Left lung (tissue), 4 donors: ENCODE measurements at regions not wholly inside any gene's neighbourhood (a gene's known extent, or its start where the extent isn't known, plus 50 kb on each side); places are given as distances from the start of the nearest gene placed in this dataset.

Experiments used
- ATAC-seq: fragments of 200-7000 bp; cut with Tn5 transposase; one replicate; pipeline ENCODE4 v1.9.1; 2020; ENCODE audit warnings: moderate library complexity
- DNase-seq, 4 donors: peaks; one replicate each; pipeline ENCODE4 v3.0.0-alpha.2; 2013 to 2020
- H3K27ac ChIP-seq, 2 donors: fragments of 200-600 bp; sonication (generic) in 1 of 2; one replicate each; pipeline versions ENCODE4 v1.5.0 to v1.8.0; 2020 to 2021
- H3K27me3 ChIP-seq, 2 donors: fragments of 200-600 bp; sonication (generic) in 1 of 2; one replicate each; pipeline versions ENCODE4 v1.5.0 to v1.8.0; 2020 to 2021
- H3K36me3 ChIP-seq, 2 donors: fragments of 200-600 bp; sonication (generic) in 1 of 2; one replicate each; pipeline versions ENCODE4 v1.5.0 to v1.8.0; 2020 to 2021
- H3K4me1 ChIP-seq, 2 donors: fragments of 200-600 bp; one replicate each; pipeline ENCODE4 v1.8.0; 2021
- H3K4me3 ChIP-seq, 2 donors: fragments of 200-600 bp; sonication (generic) in 1 of 2; one replicate each; pipeline versions ENCODE4 v1.5.0 to v1.8.0; 2020 to 2021; ENCODE audit warnings: mild to moderate bottlenecking in 1 of 2
- H3K9me3 ChIP-seq, 2 donors: fragments of 200-600 bp; sonication (generic) in 1 of 2; one replicate each; pipeline versions ENCODE4 v1.5.0 to v1.8.0; 2020 to 2021
- intact Hi-C, 2 donors: fragments of 100-400 bp; cut with DNase I; formaldehyde crosslinking; loops; one replicate each; pipeline versions ENCODE4 v1.11.2 to v1.14.2; 2022
- TF ChIP-seq, protein P1 (sequence below), 2 donors: fragments of 200-600 bp; sonication (generic) in 1 of 2; IDR thresholded peaks; one replicate each; pipeline versions ENCODE4 v1.5.0 to v1.8.0; 2021; ENCODE audit warnings: antibody characterized with exemption in 2 of 2
- donor health status: DM: no; HTN: yes; CAD: no.
- donor health status: DM: no; HTN: no; CAD: no.

DNA sequence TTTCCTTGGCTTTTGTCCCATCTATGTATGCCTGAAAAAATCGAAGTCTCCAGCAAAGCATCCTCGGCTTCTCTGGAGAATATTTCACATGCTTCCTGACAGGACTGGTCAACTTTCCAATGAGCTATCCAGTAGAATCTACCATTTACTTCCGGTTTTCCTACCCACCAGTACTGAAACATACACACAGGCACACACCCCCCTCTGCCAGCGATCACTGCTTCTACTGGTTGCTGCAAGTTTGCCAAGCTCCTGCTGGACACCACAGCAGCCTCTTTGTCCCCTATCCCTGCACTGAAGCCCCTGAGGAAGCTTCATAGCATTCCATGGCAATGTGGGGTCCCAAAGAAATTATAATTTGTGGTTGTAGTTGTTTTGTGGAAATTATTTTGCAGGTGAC, 536.8 kb downstream of the MATN1 start:
- ATAC-seq = no peak
- Histone ChIP-seq H3K27me3 (peaks cover 0 to 20% of the 10 kb centered on the region in 2 donors), H3K36me3 (no peaks in the 10 kb centered on the region), H3K27ac (no peak overlapping the region), H3K4me3 (no peak overlapping the region), H3K4me1 (peaks cover 8 to 10% of the 10 kb centered on the region in 2 donors), H3K9me3 (no peaks in the 10 kb centered on the region)
- intact Hi-C loops = no loop called here
- TF ChIP-seq, protein P1, sequence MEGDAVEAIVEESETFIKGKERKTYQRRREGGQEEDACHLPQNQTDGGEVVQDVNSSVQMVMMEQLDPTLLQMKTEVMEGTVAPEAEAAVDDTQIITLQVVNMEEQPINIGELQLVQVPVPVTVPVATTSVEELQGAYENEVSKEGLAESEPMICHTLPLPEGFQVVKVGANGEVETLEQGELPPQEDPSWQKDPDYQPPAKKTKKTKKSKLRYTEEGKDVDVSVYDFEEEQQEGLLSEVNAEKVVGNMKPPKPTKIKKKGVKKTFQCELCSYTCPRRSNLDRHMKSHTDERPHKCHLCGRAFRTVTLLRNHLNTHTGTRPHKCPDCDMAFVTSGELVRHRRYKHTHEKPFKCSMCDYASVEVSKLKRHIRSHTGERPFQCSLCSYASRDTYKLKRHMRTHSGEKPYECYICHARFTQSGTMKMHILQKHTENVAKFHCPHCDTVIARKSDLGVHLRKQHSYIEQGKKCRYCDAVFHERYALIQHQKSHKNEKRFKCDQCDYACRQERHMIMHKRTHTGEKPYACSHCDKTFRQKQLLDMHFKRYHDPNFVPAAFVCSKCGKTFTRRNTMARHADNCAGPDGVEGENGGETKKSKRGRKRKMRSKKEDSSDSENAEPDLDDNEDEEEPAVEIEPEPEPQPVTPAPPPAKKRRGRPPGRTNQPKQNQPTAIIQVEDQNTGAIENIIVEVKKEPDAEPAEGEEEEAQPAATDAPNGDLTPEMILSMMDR (IDR thresholded peaks at IDR 0.05) = no peak
- no peak for DNase-seq

DNA sequence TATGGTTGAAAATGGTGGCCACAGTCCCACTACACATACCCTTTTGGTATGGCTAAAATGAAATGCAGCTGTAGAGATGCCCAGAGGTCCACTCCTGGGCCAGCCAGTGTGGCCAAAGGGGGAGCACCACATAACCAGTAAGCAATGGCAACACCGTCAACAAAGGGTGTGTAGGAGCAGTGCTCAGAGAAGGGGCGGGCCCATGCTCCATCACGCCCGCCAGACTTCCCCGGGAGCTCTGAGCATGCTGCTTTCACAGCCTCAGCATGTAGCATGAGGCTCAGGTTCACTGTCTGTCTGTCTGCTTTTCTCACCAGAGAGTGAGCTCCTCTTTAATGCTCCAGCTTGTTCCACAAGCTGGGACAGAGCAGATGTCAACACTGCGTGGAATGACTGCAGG, 537.6 kb downstream of the MATN1 start:
- Histone ChIP-seq H3K27ac (no peak overlapping the region), H3K4me3 (no peak overlapping the region), H3K9me3 (no peaks in the 10 kb centered on the region), H3K36me3 (no peaks in the 10 kb centered on the region), H3K4me1 (peaks cover 4 to 7% of the 10 kb centered on the region in 2 donors), H3K27me3 (peaks cover 0 to 20% of the 10 kb centered on the region in 2 donors)
- intact Hi-C loops = no loop called here
- ATAC-seq = no peak
- DNase-seq = no peak
- TF ChIP-seq, protein P1 (IDR thresholded peaks at IDR 0.05) = no peak

DNA sequence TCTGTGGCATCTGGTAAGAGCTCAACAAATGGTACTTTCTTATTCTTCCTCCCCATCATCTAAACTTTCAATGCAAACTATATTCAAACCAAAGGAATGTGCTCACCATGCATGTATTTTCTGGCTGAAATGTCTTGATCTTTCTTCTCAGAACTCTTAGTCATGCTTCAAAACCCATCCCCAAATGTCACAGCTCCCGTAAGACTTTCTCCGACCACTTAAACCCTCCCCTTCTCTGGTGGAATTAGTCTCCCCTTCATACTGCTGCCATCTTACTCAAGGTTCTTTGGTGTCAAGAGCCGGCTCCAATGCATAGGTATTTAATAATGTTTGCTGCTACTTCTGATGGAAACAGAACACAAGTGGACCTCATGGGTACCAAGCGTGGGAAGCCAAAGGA, 538.1 kb downstream of the MATN1 start:
- intact Hi-C loops = no loop called here
- Histone ChIP-seq H3K27me3 (peaks cover 0 to 20% of the 10 kb centered on the region in 2 donors), H3K27ac (no peak overlapping the region), H3K36me3 (no peaks in the 10 kb centered on the region), H3K9me3 (no peaks in the 10 kb centered on the region), H3K4me1 (peaks cover 0 to 2% of the 10 kb centered on the region in 2 donors), H3K4me3 (no peak overlapping the region)
- ATAC-seq (no peak), DNase-seq (no peak)
- TF ChIP-seq, protein P1 (IDR thresholded peaks at IDR 0.05) = no peak

DNA sequence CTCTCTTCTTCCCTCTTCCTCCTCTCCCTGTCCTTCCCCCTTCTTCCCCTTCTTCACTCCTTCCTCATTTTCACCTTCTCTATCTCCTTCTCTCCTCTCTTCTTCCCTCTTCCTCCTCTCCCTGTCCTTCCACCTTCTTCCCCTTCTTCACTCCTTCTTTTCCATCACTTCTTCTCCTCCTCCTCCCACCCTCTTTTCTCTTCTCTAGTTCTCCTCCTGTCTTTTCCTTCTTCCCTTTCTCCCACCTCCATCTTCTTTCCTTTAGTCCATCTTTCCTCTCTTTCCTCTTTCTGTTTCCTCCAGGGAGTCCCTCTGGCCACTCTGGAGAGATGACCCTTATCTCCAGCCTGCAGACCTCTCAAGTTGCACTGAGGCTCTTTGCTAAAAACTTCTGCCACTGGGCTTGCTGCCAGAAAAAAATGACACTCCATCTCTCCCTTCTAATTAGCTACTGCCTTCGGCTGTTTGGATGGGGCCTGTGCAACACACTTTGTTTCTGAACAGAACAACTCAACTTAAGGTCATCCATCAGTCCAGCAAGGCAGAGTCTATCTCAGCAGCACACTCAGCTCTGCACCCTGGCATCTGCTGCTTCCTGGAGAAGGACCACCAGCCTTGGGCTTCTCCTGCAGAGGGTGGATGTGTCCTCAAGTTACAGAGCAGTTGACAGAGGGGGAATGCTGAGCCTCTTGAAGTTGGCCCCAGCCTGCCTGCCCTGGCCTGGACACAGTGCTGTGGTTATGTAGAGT, 538.8 kb downstream of the MATN1 start:
- ATAC-seq = no peak
- intact Hi-C loops = no loop called here

DNA sequence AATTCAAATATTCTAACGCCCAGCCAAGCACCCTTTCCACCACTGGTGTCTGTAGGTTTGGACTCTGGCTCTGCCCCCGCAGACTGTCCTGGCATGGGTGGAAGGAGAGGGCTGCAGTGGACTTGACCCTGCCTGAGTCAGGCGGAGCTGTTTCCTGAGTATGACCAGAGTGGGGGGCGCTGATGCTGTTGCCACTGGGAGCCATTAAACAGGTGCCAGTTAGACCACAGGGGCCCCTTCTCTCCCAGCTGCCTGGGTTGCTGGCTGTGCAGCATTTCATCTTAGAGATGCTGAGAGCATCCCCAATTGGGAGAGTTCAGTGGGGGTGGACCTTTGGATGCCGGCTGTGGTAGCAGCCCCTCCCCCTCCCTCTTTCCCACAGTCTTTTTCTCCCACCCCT, 539.5 kb downstream of the MATN1 start:
- intact Hi-C loops = no loop called here
- H3K4me1 ChIP-seq = no peaks in the 10 kb centered on the region
- H3K4me3 ChIP-seq = no peak overlapping the region
- H3K9me3 ChIP-seq = no peaks in the 10 kb centered on the region
- no peak for ATAC-seq
- no peak overlapping the region for H3K27ac ChIP-seq
- no peaks in the 10 kb centered on the region for H3K36me3 ChIP-seq
- TF ChIP-seq, protein P1 (IDR thresholded peaks at IDR 0.05) = no peak
- H3K27me3 ChIP-seq = peaks cover 0 to 20% of the 10 kb centered on the region in 2 donors
- no peak for DNase-seq

More for the DNA sequence above, 538.8 kb downstream of the MATN1 start:
- H3K4me3 ChIP-seq = no peak overlapping the region
- H3K27ac ChIP-seq = no peak overlapping the region
- TF ChIP-seq, protein P1 (IDR thresholded peaks at IDR 0.05) = no peak
- no peaks in the 10 kb centered on the region for H3K9me3 ChIP-seq
- peak in 2 of 4 donors; percentile 4 to 21 for DNase-seq
- H3K36me3 ChIP-seq = no peaks in the 10 kb centered on the region
- H3K27me3 ChIP-seq = peaks cover 0 to 20% of the 10 kb centered on the region in 2 donors
- no peaks in the 10 kb centered on the region for H3K4me1 ChIP-seq
